ENCODE measurements at regions not wholly inside any gene's neighbourhood (a gene's known extent, or its start where the extent isn't known, plus 50 kb on each side); places are given as distances from the start of the nearest gene placed in this dataset.

- no peak for DNase-seq (ENCODE audit: low spot score)
These were observed 477.9 kb downstream of the TSN start for GRCh38 chr2:122233372-122233771.

GRCh38 chr2:122236152-122236874 lies 480.9 kb downstream of the TSN start:
- DNase-seq (ENCODE audit: low spot score) = peak; percentile 72

GRCh38 chr2:122236925-122237324 lies 481.5 kb downstream of the TSN start:
- DNase-seq (ENCODE audit: low spot score) = no peak

- DNase-seq (ENCODE audit: low spot score) = no peak
These were observed 482.0 kb downstream of the TSN start for GRCh38 chr2:122237450-122237849.

GRCh38 chr2:122238006-122238559 lies 482.6 kb downstream of the TSN start:
- DNase-seq (ENCODE audit: low spot score) = no peak

GRCh38 chr2:122239440-122239839 lies 484.0 kb downstream of the TSN start:
- no peak for DNase-seq (ENCODE audit: low spot score)

GRCh38 chr2:122244598-122245229 lies 489.3 kb downstream of the TSN start:
- no peak for DNase-seq (ENCODE audit: low spot score)

GRCh38 chr2:122249673-122250072 lies 494.2 kb downstream of the TSN start:
- no peak for DNase-seq (ENCODE audit: low spot score)

- no peak for DNase-seq (ENCODE audit: low spot score)
These were observed 495.7 kb downstream of the TSN start for GRCh38 chr2:122251158-122251557.

GRCh38 chr2:122251566-122251965 lies 496.1 kb downstream of the TSN start:
- DNase-seq (ENCODE audit: low spot score) = no peak

- DNase-seq (ENCODE audit: low spot score) = no peak
These were observed 500.5 kb downstream of the TSN start for GRCh38 chr2:122255924-122256323.

GRCh38 chr2:122261911-122262310 lies 506.5 kb downstream of the TSN start:
- DNase-seq (ENCODE audit: low spot score) = no peak

- DNase-seq (ENCODE audit: low spot score) = no peak
These were observed 508.3 kb downstream of the TSN start for GRCh38 chr2:122263746-122264145.

GRCh38 chr2:122266636-122267035 lies 511.2 kb downstream of the TSN start:
- no peak for DNase-seq (ENCODE audit: low spot score)

GRCh38 chr2:122267947-122268346 lies 512.5 kb downstream of the TSN start:
- no peak for DNase-seq (ENCODE audit: low spot score)

GRCh38 chr2:122273785-122274419 lies 518.5 kb downstream of the TSN start:
- DNase-seq (ENCODE audit: low spot score) = no peak

- no peak for DNase-seq (ENCODE audit: low spot score)
These were observed 522.5 kb downstream of the TSN start for GRCh38 chr2:122277956-122278355.

GRCh38 chr2:122300758-122301157 lies 545.3 kb downstream of the TSN start:
- no peak for DNase-seq (ENCODE audit: low spot score)

- DNase-seq (ENCODE audit: low spot score) = no peak
These were observed 552.3 kb downstream of the TSN start for GRCh38 chr2:122307763-122308162.

GRCh38 chr2:122315306-122315705 lies 559.9 kb downstream of the TSN start:
- DNase-seq (ENCODE audit: low spot score) = no peak

- no peak for DNase-seq (ENCODE audit: low spot score)
These were observed 564.2 kb downstream of the TSN start for GRCh38 chr2:122319539-122320132.

GRCh38 chr2:122322815-122323214 lies 567.4 kb downstream of the TSN start:
- DNase-seq (ENCODE audit: low spot score) = no peak

- DNase-seq (ENCODE audit: low spot score) = no peak
These were observed 568.5 kb downstream of the TSN start for GRCh38 chr2:122323927-122324326.
